ENCODE measurements at regions not wholly inside any gene's neighbourhood (a gene's known extent, or its start where the extent isn't known, plus 50 kb on each side); places are given as distances from the start of the nearest gene placed in this dataset.

- Histone ChIP-seq H3K4me3 (ENCODE audit: low read depth, low read length) (no peak overlapping the region), H3K36me3 (ENCODE audit: control insufficient read depth in 2 of 2, insufficient read depth in 1 of 2, low read length in 2 of 2) (no peaks in the 10 kb centered on the region), H3K4me1 (ENCODE audit: control insufficient read depth, insufficient read depth, low read length) (no peaks in the 10 kb centered on the region), H3K9me3 (ENCODE audit: control insufficient read depth, insufficient read depth, low read depth, low read length) (no peaks in the 10 kb centered on the region), H3K27ac (ENCODE audit: extremely low read depth, low read depth, low read length) (no peak overlapping the region)
- POLR2A ChIA-PET: no interaction called here
- CTCF ChIA-PET: no interaction called here
- TF ChIP-seq ZNF530 (tag by site-specific recombination; IDR thresholded peaks at IDR 0.05; ENCODE audit: low read depth): no peak
- no peak for TF ChIP-seq ZNF214 (tag by site-specific recombination; IDR thresholded peaks at IDR 0.05; ENCODE audit: borderline replicate concordance)
- TF ChIP-seq, protein P1, sequence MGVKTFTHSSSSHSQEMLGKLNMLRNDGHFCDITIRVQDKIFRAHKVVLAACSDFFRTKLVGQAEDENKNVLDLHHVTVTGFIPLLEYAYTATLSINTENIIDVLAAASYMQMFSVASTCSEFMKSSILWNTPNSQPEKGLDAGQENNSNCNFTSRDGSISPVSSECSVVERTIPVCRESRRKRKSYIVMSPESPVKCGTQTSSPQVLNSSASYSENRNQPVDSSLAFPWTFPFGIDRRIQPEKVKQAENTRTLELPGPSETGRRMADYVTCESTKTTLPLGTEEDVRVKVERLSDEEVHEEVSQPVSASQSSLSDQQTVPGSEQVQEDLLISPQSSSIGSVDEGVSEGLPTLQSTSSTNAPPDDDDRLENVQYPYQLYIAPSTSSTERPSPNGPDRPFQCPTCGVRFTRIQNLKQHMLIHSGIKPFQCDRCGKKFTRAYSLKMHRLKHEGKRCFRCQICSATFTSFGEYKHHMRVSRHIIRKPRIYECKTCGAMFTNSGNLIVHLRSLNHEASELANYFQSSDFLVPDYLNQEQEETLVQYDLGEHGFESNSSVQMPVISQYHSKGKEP (tag by site-specific recombination; IDR thresholded peaks at IDR 0.05): no peak
- TF ChIP-seq ZNF473 (tag by site-specific recombination; IDR thresholded peaks at IDR 0.05): no peak
- no peak for TF ChIP-seq ZNF121 (tag by site-specific recombination; IDR thresholded peaks at IDR 0.05)
- TF ChIP-seq, protein P2, sequence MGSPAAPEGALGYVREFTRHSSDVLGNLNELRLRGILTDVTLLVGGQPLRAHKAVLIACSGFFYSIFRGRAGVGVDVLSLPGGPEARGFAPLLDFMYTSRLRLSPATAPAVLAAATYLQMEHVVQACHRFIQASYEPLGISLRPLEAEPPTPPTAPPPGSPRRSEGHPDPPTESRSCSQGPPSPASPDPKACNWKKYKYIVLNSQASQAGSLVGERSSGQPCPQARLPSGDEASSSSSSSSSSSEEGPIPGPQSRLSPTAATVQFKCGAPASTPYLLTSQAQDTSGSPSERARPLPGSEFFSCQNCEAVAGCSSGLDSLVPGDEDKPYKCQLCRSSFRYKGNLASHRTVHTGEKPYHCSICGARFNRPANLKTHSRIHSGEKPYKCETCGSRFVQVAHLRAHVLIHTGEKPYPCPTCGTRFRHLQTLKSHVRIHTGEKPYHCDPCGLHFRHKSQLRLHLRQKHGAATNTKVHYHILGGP (tag by site-specific recombination; IDR thresholded peaks at IDR 0.05): no peak
- TF ChIP-seq, protein P3, sequence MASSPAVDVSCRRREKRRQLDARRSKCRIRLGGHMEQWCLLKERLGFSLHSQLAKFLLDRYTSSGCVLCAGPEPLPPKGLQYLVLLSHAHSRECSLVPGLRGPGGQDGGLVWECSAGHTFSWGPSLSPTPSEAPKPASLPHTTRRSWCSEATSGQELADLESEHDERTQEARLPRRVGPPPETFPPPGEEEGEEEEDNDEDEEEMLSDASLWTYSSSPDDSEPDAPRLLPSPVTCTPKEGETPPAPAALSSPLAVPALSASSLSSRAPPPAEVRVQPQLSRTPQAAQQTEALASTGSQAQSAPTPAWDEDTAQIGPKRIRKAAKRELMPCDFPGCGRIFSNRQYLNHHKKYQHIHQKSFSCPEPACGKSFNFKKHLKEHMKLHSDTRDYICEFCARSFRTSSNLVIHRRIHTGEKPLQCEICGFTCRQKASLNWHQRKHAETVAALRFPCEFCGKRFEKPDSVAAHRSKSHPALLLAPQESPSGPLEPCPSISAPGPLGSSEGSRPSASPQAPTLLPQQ (tag by site-specific recombination; IDR thresholded peaks at IDR 0.05): no peak
- TF ChIP-seq SP7 (tag by site-specific recombination; IDR thresholded peaks at IDR 0.05): no peak
- TF ChIP-seq ZNF664 (tag by site-specific recombination; IDR thresholded peaks at IDR 0.05): no peak
- TF ChIP-seq GLIS2 (tag by site-specific recombination; IDR thresholded peaks at IDR 0.05): no peak
- no peak for TF ChIP-seq ZSCAN23 (tag by site-specific recombination; IDR thresholded peaks at IDR 0.05)
- TF ChIP-seq ZBTB20 (tag by site-specific recombination; IDR thresholded peaks at IDR 0.05): no peak
- TF ChIP-seq SETDB1 (IDR thresholded peaks at IDR 0.05; ENCODE audit: insufficient read length, low read length): no peak
- TF ChIP-seq ZIC2 (tag by site-specific recombination; IDR thresholded peaks at IDR 0.05): no peak
- no peak for TF ChIP-seq PRDM1 (tag by site-specific recombination; IDR thresholded peaks at IDR 0.05)
- no peak for TF ChIP-seq SCRT2 (tag by site-specific recombination; IDR thresholded peaks at IDR 0.05)
- TF ChIP-seq, protein P4, sequence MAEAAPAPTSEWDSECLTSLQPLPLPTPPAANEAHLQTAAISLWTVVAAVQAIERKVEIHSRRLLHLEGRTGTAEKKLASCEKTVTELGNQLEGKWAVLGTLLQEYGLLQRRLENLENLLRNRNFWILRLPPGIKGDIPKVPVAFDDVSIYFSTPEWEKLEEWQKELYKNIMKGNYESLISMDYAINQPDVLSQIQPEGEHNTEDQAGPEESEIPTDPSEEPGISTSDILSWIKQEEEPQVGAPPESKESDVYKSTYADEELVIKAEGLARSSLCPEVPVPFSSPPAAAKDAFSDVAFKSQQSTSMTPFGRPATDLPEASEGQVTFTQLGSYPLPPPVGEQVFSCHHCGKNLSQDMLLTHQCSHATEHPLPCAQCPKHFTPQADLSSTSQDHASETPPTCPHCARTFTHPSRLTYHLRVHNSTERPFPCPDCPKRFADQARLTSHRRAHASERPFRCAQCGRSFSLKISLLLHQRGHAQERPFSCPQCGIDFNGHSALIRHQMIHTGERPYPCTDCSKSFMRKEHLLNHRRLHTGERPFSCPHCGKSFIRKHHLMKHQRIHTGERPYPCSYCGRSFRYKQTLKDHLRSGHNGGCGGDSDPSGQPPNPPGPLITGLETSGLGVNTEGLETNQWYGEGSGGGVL (tag by site-specific recombination; IDR thresholded peaks at IDR 0.05): no peak
- TF ChIP-seq ZNF707 (tag by site-specific recombination; IDR thresholded peaks at IDR 0.05): no peak
- no peak for TF ChIP-seq ZNF211 (tag by site-specific recombination; IDR thresholded peaks at IDR 0.05; ENCODE audit: low read depth)
- no peak for TF ChIP-seq PBX3 (CRISPR knock-in tag; IDR thresholded peaks at IDR 0.05)
These were observed 817.2 kb upstream of the CADM2 start for GRCh38 chr3:84141571-84141970.

DNA sequence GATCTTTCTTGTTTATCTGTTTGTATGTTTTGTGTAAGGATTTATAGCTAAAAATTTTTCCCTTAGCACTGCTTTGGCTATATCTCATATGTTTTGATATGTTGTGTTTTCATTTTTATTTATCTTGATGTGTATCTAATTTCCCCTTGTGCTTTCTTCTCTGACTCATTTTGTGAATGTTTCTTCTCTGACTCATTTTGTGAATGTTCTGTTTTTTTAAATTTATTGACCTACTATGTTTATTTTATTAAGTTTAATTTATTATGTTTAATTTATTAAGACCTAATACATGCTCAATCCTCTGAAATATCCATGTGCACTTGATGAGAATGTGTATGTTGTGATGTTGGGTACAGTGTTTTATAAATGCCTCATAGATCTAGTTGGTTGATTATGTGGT, 793.5 kb upstream of the CADM2 start:
- CTCF ChIA-PET: no interaction called here
- Histone ChIP-seq H3K9me3 (ENCODE audit: control insufficient read depth, insufficient read depth, low read depth, low read length) (no peaks in the 10 kb centered on the region), H3K4me3 (ENCODE audit: low read depth, low read length) (no peak overlapping the region), H3K36me3 (ENCODE audit: control insufficient read depth in 2 of 2, insufficient read depth in 1 of 2, low read length in 2 of 2) (no peaks in the 10 kb centered on the region), H3K4me1 (ENCODE audit: control insufficient read depth, insufficient read depth, low read length) (no peaks in the 10 kb centered on the region), H3K27ac (ENCODE audit: extremely low read depth, low read depth, low read length) (no peak overlapping the region)
- TF ChIP-seq ZNF629 (tag by site-specific recombination; IDR thresholded peaks at IDR 0.05) (no peak), ZNF580 (tag by site-specific recombination; IDR thresholded peaks at IDR 0.05) (no peak), ZNF133 (tag by site-specific recombination; IDR thresholded peaks at IDR 0.05) (no peak)
- TF ChIP-seq, protein P1 (tag by site-specific recombination; IDR thresholded peaks at IDR 0.05): no peak
- POLR2A ChIA-PET: no interaction called here

Data from HEK293 (cell line).